ENCODE measurements at regions not wholly inside any gene's neighbourhood (a gene's known extent, or its start where the extent isn't known, plus 50 kb on each side); places are given as distances from the start of the nearest gene placed in this dataset.
A peak's percentile ranks its signal among the peaks of the same experiment; 100 is the strongest.

GRCh38 chr14:65308536-65308935, 104.0 kb upstream of the FUT8 start:
- DNase-seq (ENCODE audit: low read depth in 2 of 3, low spot score in 1 of 3), result no peak

- DNase-seq (ENCODE audit: low read depth in 2 of 3, low spot score in 1 of 3), result no peak
Measured at GRCh38 chr14:65310568-65310967, 102.0 kb upstream of the FUT8 start.

GRCh38 chr14:65312859-65313258, 99.7 kb upstream of the FUT8 start:
- no peak for DNase-seq (ENCODE audit: low read depth in 2 of 3, low spot score in 1 of 3)

GRCh38 chr14:65318636-65319506, 93.7 kb upstream of the FUT8 start:
- no peak for DNase-seq (ENCODE audit: low read depth in 2 of 3, low spot score in 1 of 3)

DNA sequence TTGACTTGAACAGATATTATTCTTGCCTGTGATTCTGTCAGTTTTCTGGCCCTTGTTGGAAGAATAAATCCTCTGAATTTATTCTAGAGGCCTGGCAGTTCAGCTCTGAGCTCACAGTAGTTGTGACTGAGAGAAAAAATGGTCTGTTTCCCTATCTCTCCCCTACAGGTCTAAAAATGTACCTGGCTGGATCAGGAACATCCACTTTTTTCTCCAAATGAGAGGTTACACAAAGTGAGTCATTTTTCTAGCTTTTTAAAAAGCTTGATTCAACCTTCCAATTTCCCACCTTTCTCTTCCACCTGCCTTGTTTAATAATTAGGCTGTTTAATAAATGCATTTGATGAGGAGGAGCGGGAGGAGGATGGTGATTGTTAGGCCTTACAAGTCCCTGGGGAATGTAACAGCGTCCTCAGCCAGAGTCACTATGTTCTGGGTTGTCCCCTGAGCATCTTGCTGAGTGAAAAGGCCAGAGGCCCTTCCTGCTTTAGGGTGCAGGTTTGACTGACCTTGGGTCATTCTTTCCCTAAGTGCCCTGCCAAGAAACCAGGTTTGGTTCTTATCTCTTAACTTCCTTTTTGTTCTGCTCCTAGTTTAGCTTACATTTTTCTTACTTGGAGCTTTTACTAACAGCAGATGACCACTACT, 91.7 kb upstream of the FUT8 start:
- no peak for DNase-seq (ENCODE audit: low read depth in 2 of 3, low spot score in 1 of 3)

DNA sequence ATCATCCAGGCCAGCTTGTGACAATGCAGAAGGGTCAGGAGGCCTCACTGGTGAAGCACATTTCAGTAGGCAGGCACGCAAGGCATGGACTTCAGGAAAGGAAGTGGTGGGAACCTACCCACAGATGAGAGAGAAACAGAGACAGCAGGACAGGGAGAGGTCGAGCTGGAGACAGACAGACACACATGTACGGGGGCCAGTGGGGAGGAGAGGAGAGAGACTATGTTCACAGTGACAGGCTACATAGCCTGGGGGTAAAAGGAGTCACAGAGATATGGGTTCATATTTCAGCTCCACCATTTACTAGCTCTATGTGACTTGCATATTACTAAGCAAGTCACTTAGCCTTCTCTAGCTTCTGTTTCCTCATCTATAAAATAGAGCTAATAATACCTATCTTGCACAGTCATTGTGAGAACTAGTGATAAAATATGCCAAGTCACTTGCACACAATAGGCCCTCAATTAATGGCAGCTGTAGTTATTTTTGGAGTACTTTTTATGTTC, 91.1 kb upstream of the FUT8 start:
- DNase-seq (ENCODE audit: low read depth in 2 of 3, low spot score in 1 of 3), result no peak

- DNase-seq (ENCODE audit: low read depth in 2 of 3, low spot score in 1 of 3), result no peak
Measured at GRCh38 chr14:65329481-65329880, 83.0 kb upstream of the FUT8 start.

DNA sequence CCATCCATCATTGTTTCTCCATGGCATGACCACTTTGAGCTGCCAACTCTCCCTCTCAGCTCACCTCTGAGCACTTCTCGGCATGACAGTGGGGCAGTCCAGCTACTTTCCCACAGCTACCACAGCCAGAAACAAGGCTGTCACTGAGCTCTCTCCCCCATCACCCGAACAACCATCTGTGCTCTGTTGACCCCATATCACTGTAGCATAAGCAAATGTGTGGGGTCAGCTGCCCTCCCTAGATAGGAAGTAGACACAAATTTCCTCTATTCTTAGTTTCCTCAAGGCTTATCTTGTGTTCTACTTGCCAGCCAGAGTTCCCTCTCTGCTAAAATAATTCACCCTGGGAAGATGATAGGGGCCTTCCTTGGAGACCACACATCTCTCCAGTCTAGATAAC, 82.6 kb upstream of the FUT8 start:
- DNase-seq (ENCODE audit: low read depth in 2 of 3, low spot score in 1 of 3), result no peak

- DNase-seq (ENCODE audit: low read depth in 2 of 3, low spot score in 1 of 3), result no peak
Measured at GRCh38 chr14:65330416-65330815, 82.1 kb upstream of the FUT8 start.

DNA sequence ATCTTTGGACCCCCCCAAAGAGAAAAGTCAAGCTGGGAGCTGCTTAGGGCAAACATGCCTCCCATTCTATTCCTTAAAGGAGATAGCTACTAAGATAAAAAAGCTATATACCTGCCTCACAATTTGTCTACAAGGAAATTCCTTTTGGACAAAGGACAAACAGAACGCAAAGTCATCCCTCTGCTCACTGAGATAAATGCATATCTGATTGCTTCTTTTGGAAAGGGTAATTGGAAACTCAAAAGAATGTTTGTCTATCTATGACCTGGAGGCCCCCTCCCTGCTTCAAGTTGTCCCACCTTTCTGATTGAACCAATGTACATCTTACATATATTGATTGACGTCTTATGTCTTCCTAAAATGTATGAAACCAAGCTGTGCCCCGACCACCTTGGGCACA, 80.9 kb upstream of the FUT8 start:
- DNase-seq (ENCODE audit: low read depth in 2 of 3, low spot score in 1 of 3), result no peak

DNA sequence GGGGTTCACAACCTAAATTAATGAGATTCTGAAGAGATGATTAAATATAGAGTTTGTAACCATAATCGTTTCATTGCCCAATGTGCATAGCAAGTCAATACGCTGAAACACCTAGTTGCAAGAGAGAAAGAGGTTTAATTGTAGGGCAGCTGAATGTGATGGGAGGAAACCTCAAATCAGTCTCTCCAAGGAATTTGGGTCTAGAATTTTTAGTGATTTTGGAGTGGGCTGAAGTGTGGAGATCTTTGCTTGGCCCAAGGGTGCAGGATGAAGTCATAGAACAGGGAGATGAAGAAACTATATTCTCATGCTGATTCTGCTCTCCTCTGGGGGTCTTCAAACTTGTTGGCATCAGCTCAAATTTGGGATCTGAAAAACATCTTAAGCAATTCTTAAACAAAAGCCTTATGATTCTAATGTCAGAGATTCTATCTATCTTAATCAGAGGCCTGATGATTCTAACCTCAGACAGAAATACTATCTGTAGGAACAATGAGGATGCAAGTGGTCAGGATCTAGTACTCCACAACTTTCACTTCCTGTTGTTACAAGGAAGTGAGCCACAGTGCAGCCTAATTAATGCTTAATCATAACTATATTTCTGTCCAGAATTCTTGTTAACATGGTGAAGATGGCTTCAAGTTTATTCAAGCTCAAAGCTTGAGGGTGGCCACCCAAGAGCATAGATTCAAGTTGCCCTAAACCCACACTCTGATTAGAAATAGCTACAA, 80.2 kb upstream of the FUT8 start:
- DNase-seq (ENCODE audit: low read depth in 2 of 3, low spot score in 1 of 3), result no peak

- no peak for DNase-seq (ENCODE audit: low read depth in 2 of 3, low spot score in 1 of 3)
Measured at GRCh38 chr14:65333943-65334687, 78.4 kb upstream of the FUT8 start.

DNA sequence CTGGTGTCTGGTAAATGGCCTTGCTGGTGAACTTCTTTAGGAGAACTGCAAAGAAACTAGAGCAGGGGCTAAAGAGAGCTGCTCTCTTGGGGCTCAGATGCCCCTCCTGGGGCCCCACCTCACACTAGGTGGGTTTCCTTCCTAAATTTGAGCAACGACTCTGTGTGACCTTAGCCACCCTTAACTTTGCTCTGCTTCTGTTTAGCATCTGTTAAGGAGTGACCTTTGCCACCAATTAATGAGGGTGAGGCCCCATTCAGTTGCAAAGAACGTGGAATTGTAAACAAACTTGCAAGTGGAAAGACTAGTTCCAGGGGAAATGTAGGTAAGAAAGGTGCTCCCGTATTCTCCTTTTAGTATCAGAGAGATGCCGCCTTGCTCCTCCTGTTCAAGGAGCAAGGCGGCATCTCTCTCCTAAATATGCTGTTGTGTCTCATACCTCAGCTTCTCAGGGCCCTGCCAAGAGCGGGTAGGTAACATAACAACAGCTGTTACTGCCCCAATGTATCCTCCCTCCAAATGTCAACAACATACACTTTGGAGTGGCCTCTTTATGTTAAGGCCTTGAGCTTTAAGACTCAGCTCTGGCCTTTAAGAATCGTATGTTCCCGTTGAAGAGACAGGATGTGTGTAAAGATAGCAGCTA, 77.6 kb upstream of the FUT8 start:
- no peak for DNase-seq (ENCODE audit: low read depth in 2 of 3, low spot score in 1 of 3)

- no peak for DNase-seq (ENCODE audit: low read depth in 2 of 3, low spot score in 1 of 3)
Measured at GRCh38 chr14:65335411-65335947, 77.1 kb upstream of the FUT8 start.

DNA sequence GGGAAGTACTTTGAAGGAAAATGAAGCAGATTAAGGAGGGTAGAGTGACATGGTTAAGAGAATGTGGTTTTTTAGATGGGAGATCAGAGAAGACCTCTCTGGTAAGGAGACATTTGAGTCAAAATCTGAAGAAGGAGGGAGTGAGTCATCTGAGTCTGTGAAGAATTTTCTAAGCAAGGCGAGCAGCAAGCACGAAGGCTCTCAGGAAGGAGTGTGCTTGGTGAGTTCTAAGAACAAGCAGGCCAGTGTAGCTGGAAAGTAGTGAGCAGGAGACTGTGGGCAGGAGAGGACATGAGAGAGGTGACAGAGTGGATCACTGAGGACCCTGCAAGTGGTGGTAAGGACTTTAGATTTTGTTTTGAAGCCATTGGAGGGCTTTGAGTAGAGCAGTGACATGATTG, 76.3 kb upstream of the FUT8 start:
- DNase-seq (ENCODE audit: low read depth in 2 of 3, low spot score in 1 of 3), result peak; percentile 37 to 62 (median 52)

GRCh38 chr14:65339866-65340265, 72.7 kb upstream of the FUT8 start:
- no peak for DNase-seq (ENCODE audit: low read depth in 2 of 3, low spot score in 1 of 3)

- DNase-seq (ENCODE audit: low read depth in 2 of 3, low spot score in 1 of 3), result no peak
Measured at GRCh38 chr14:65344011-65344410, 68.5 kb upstream of the FUT8 start.

- DNase-seq (ENCODE audit: low read depth in 2 of 3, low spot score in 1 of 3), result no peak
Measured at GRCh38 chr14:65345266-65345665, 67.3 kb upstream of the FUT8 start.

DNA sequence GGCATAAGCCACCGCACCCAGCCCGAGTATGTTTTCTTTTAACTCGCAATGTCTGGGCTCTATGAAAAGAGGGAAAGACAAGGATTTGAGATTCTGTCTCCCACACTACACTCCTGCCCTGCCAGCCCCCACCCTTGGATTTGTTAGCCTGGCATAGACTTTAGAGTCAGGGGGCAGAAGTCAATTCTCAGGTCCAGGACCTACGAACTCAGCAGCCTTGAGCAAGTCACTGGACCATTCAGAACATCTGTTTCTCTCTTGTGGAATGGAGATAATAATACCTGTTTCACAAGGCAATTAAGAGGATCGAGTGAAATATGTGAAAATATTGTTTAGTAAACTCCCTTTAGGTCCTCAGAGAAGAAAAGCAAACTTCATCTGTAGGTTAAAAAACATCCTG, 66.1 kb upstream of the FUT8 start:
- DNase-seq (ENCODE audit: low read depth in 2 of 3, low spot score in 1 of 3), result no peak

DNA sequence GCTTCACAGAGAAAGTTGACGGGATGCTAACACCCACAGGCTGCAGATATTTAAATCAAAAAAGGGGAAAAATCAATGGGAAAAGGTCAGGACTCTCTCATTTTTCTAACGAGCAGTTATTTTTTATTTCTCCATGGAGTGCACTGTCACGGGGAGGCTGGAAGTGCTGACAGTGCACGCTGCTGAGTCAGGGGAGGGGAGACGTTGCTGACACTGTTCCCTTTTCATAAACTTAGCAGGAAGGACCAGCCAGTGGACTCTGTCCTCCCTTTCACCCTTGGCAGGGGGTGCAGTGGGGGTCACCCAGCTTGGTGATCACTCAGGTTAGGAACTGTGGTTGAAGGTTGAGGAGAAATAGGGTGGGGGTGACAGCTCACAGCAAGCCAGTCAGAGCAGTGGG, 65.6 kb upstream of the FUT8 start:
- DNase-seq (ENCODE audit: low read depth in 2 of 3, low spot score in 1 of 3), result no peak

Data from stimulated activated CD4-positive, alpha-beta T cell treated with anti-CD3 and anti-CD28 coated beads, Interleukin-12 subunit alpha, Interleukin-12 subunit beta, amount 100 ng/mL, for 48 hours (primary cell).